ENCODE measurements at regions not wholly inside any gene's neighbourhood (a gene's known extent, or its start where the extent isn't known, plus 50 kb on each side); places are given as distances from the start of the nearest gene placed in this dataset.

GRCh38 chr13:42453091-42453645 lies 120.8 kb upstream of the TNFSF11 start:
- ATAC-seq = no peak
- H3K4me3 ChIP-seq = no peak overlapping the region
- FAIRE-seq = no peak
- no peaks in the 10 kb centered on the region for H3K79me2 ChIP-seq (ENCODE audit: control insufficient read depth, insufficient read depth, low read length)
- H3K27ac ChIP-seq (ENCODE audit: extremely low read depth, low read depth, low read length) = no peak overlapping the region
- no peak overlapping the region for H3K4me2 ChIP-seq (ENCODE audit: insufficient read depth, low read length)
- in situ Hi-C loops (cut with MboI) (no loop called here), intact Hi-C loops (cut with micrococcal nuclease) (no loop called here)
- ChIA-PET CTCF (ENCODE audit: low intra/inter-chr PET ratio) (no interaction called here), POLR2A (no interaction called here)
- H3K36me3 ChIP-seq (ENCODE audit: control insufficient read depth, insufficient read depth, low read length) = no peaks in the 10 kb centered on the region
- H3K9ac ChIP-seq (ENCODE audit: insufficient read depth in 1 of 2, low read depth in 2 of 2, low read length in 2 of 2) = no peak overlapping the region
- no peak overlapping the region for H2AFZ ChIP-seq (ENCODE audit: low read depth, low read length)
- BruUV-seq (replicated peaks) = no TSS peak
- no peaks in the 10 kb centered on the region for H4K20me1 ChIP-seq (replicated peaks; ENCODE audit: control insufficient read depth, insufficient read depth, low read length)
- WGBS (ENCODE audit: insufficient coverage, low coverage, missing lambda C conversion rate) = 1% methylated on average over 10 of the region's 11 CpGs
- H3K27me3 ChIP-seq (ENCODE audit: control insufficient read depth in 2 of 2, insufficient read depth in 2 of 2, low read length in 2 of 2) = no peaks in the 10 kb centered on the region
- DNase-seq (ENCODE audit: extremely low read depth in 1 of 4, low spot score in 3 of 4) = no peak
- H3K9me1 ChIP-seq (ENCODE audit: control insufficient read depth, insufficient read depth, low read length) = no peaks in the 10 kb centered on the region
- H3K4me1 ChIP-seq (replicated peaks in 1 of 2; ENCODE audit: control insufficient read depth in 2 of 2, insufficient read depth in 2 of 2, low read length in 2 of 2) = no peaks in the 10 kb centered on the region
- no peaks in the 10 kb centered on the region for H3K9me3 ChIP-seq (replicated peaks; ENCODE audit: control insufficient read depth, insufficient read depth, low read depth, low read length)
- TF ChIP-seq SMARCA4 (IDR thresholded peaks at IDR 0.05) (no peak), ZNF436 (CRISPR knock-in tag; IDR thresholded peaks at IDR 0.05) (no peak)

- ATAC-seq (no peak), FAIRE-seq (no peak), DNase-seq (ENCODE audit: extremely low read depth in 1 of 4, low spot score in 3 of 4) (no peak)
- no TSS peak for BruUV-seq (replicated peaks)
- Histone ChIP-seq H3K4me3 (no peak overlapping the region), H3K36me3 (ENCODE audit: control insufficient read depth, insufficient read depth, low read length) (no peaks in the 10 kb centered on the region), H3K27ac (ENCODE audit: extremely low read depth, low read depth, low read length) (no peak overlapping the region), H3K79me2 (ENCODE audit: control insufficient read depth, insufficient read depth, low read length) (no peaks in the 10 kb centered on the region), H3K9me3 (replicated peaks; ENCODE audit: control insufficient read depth, insufficient read depth, low read depth, low read length) (no peaks in the 10 kb centered on the region), H3K4me2 (ENCODE audit: insufficient read depth, low read length) (no peak overlapping the region), H3K4me1 (replicated peaks in 1 of 2; ENCODE audit: control insufficient read depth in 2 of 2, insufficient read depth in 2 of 2, low read length in 2 of 2) (no peaks in the 10 kb centered on the region), H3K27me3 (ENCODE audit: control insufficient read depth in 2 of 2, insufficient read depth in 2 of 2, low read length in 2 of 2) (no peaks in the 10 kb centered on the region), H3K9ac (ENCODE audit: insufficient read depth in 1 of 2, low read depth in 2 of 2, low read length in 2 of 2) (no peak overlapping the region), H4K20me1 (replicated peaks; ENCODE audit: control insufficient read depth, insufficient read depth, low read length) (no peaks in the 10 kb centered on the region), H3K9me1 (ENCODE audit: control insufficient read depth, insufficient read depth, low read length) (no peaks in the 10 kb centered on the region), H2AFZ (ENCODE audit: low read depth, low read length) (no peak overlapping the region)
- intact Hi-C loops (cut with micrococcal nuclease) = no loop called here
- ChIA-PET CTCF (ENCODE audit: low intra/inter-chr PET ratio) (no interaction called here), POLR2A (no interaction called here)
- in situ Hi-C loops (cut with MboI) = loop anchor here (5.0 kb wide), 1 partner anchor 58 kb away; no protein-coding TSS in a partner anchor
- TF ChIP-seq MAFF (IDR thresholded peaks at IDR 0.05; ENCODE audit: low read length) = peak; percentile 22; the same call in 1 of the 2 replicates
- 0 out of 2 replicates have a peak, but pooled peaks have one; percentile 41 for TF ChIP-seq ZNF316 (IDR thresholded peaks at IDR 0.05)
- TF ChIP-seq MAFK (IDR thresholded peaks at IDR 0.05; ENCODE audit: low read length) = 0 out of 2 replicates have a peak, but pooled peaks have one; percentile 18
- TF ChIP-seq ZBTB8A (IDR thresholded peaks at IDR 0.05; ENCODE audit: partially characterized antibody) = no peak
- no peak for TF ChIP-seq TCF7L2 (IDR thresholded peaks at IDR 0.05; ENCODE audit: low read depth, low read length)
- WGBS (ENCODE audit: insufficient coverage, low coverage, missing lambda C conversion rate) = 0% methylated on average over 6 of the region's 6 CpGs
Measured at GRCh38 chr13:42454749-42455148, 119.2 kb upstream of the TNFSF11 start.

All from K562 (cell line).